Erythroblast (primary cell): ENCODE measurements at regions not wholly inside any gene's neighbourhood (a gene's known extent, or its start where the extent isn't known, plus 50 kb on each side); places are given as distances from the start of the nearest gene placed in this dataset.

Source experiments
- GATA1 ChIP-seq: IDR thresholded peaks from 2 replicates; pipeline ENCODE4 v1.6.1; 2011; ENCODE audit warnings: low read depth, mild to moderate bottlenecking, control low read depth, low read length, moderate library complexity
- POLR2A ChIP-seq: IDR thresholded peaks from 2 replicates; pipeline ENCODE4 v1.6.1; 2011; ENCODE audit warnings: mild to moderate bottlenecking, low read length

- TF ChIP-seq POLR2A (no peak), GATA1 (no peak)
Observed at GRCh38 chr16:35561346-35561745, 2101.9 kb downstream of the TP53TG3F start.
